ENCODE measurements at regions not wholly inside any gene's neighbourhood (a gene's known extent, or its start where the extent isn't known, plus 50 kb on each side); places are given as distances from the start of the nearest gene placed in this dataset.

- no peak for DNase-seq (ENCODE audit: low read depth in 2 of 2, low spot score in 1 of 2)
These were observed 222.9 kb upstream of the ZNF462 start for GRCh38 chr9:106639873-106640568.

- DNase-seq (ENCODE audit: low read depth in 2 of 2, low spot score in 1 of 2), result no peak
These were observed 219.6 kb upstream of the ZNF462 start for GRCh38 chr9:106643211-106643930.

DNA sequence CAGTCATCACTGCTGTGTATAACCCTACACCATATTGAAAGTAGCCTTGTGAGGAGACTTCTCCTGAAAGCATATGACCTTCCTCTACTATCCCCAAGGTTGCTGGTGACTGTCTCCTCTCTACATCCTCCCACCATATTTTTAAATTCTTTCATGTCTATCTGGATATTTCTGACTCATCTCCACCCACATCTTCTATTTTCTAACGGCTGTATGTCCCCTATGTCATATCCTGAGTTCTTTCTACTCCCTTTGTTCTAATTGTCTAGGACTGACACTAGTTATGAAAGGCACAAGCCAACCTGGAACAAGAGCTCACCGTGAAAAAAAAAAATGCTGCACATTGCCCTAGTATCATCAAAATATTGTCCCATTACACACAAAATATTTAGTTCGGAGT is 218.3 kb upstream of the ZNF462 start:
- DNase-seq (ENCODE audit: low read depth in 2 of 2, low spot score in 1 of 2), result no peak

GRCh38 chr9:106648799-106649198 is 214.2 kb upstream of the ZNF462 start:
- no peak for DNase-seq (ENCODE audit: low read depth in 2 of 2, low spot score in 1 of 2)

DNA sequence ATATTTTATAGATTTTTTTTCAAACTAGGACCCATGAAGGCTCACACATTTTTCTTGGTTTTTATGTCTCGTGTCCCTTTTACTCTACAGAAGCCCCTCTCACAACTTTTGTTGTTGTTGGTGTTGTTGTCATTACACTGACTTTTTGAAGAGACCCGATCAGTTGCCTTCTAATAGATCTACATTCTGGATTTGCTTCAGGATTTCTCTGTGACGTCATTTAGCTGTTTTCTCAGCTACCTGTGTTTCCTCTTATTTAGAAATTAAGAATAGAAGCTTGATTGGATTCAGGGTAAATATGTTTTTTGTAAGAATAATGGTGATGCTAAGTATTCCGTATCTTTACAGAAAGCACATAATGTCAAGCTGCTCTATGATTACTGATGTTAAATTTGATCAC is 213.3 kb upstream of the ZNF462 start:
- DNase-seq (ENCODE audit: low read depth in 2 of 2, low spot score in 1 of 2), result no peak

- no peak for DNase-seq (ENCODE audit: low read depth in 2 of 2, low spot score in 1 of 2)
These were observed 209.8 kb upstream of the ZNF462 start for GRCh38 chr9:106653213-106653612.

GRCh38 chr9:106655966-106656365 is 207.0 kb upstream of the ZNF462 start:
- DNase-seq (ENCODE audit: low read depth in 2 of 2, low spot score in 1 of 2), result no peak

GRCh38 chr9:106657926-106658325 is 205.0 kb upstream of the ZNF462 start:
- DNase-seq (ENCODE audit: low read depth in 2 of 2, low spot score in 1 of 2), result no peak

DNA sequence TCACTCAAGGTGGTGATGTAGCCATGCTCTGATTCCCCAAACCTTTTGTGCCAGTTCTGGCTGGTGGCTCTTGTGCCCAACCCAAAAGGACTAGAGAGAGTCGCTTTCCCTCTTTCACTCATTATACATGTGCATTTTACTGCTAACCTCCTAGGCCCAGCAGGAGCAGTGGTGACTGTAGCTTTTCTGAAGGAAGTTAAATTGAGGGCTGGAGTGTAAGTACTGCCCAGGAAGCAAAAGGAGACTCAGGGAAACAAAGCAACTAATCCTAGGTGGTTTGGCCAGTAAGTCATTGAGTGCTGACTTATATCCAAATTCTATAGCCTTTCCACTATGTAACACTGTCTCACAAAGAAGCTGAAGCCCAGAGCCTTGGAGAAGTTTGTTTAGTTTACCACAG is 194.4 kb upstream of the ZNF462 start:
- DNase-seq (ENCODE audit: low read depth in 2 of 2, low spot score in 1 of 2), result no peak

DNA sequence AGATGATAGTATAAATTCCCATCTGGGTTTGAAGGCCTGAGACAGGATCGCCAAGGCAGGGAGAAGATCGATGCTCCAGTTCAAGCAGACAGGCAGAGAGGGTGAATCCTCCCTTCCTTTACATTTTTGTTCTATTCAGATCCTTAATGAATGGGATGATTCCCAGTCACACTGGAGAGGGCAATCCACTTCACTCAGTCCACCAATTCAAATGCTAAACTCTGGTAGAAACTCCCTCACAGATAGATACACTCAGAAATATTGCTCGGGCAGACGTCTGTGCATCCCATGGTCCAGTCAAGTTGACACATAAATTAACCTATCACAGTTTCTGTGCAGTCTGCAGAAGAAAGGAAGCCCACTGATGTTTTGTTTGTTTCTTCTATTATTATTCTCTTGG is 193.1 kb upstream of the ZNF462 start:
- DNase-seq (ENCODE audit: low read depth in 2 of 2, low spot score in 1 of 2), result no peak

GRCh38 chr9:106670418-106670817 is 192.5 kb upstream of the ZNF462 start:
- DNase-seq (ENCODE audit: low read depth in 2 of 2, low spot score in 1 of 2), result no peak

DNA sequence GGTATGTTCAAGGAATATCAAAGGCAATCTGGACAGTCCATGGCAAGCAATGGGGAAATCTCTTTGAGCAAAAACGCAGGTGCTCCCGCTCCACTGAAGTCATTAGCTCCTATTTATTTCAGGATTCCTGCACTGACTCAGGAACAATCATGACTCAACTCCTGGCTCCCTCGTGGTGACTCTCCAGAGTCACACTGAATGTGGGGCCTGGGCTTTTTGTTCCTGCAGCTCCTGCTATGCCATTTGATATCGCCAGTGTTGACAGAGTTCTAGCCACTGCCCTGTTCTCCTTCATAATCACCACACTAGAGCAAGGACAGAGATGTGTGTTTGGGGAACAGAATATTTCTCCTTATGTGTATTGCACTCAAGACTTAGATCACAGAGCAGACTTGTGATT is 187.2 kb upstream of the ZNF462 start:
- no peak for DNase-seq (ENCODE audit: low read depth in 2 of 2, low spot score in 1 of 2)

DNA sequence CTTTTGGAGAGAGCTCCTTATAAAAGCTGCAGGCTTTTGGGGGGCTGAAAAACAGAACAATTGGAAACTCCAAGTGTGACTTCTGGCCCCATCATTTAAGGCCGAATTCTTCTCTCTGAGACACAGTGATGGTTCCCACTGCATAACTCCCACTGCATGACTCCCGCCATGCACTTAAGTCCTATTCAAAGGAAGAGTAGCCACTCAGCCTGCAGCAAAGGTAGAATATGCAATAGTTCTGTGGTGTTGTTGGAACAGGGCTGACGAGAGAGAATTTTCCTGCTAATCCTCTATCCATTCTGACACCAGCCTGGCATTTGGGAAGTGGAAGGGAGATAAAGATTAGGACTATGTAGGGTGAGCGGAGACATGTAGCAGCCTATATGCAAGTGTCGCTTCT is 185.6 kb upstream of the ZNF462 start:
- DNase-seq (ENCODE audit: low read depth in 2 of 2, low spot score in 1 of 2), result no peak

DNA sequence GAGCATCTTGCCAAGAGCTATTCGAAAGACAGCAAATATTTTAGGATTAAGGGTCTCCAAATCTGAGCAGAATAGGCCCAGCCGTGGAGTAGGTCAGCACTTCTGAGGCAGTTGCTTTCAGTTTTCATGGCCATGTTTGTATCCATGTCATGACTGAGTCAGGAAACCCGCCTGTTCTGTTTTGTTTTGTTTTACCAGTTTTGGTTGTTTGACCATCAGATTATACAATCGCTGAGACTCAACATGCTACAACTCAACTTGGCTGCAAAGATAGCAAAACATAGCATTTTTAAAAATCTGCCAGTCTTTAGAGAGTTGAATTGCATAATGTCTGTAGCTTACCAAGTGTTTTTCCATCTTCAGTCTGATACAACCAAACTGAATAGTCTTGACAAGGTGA is 185.1 kb upstream of the ZNF462 start:
- DNase-seq (ENCODE audit: low read depth in 2 of 2, low spot score in 1 of 2), result no peak

DNA sequence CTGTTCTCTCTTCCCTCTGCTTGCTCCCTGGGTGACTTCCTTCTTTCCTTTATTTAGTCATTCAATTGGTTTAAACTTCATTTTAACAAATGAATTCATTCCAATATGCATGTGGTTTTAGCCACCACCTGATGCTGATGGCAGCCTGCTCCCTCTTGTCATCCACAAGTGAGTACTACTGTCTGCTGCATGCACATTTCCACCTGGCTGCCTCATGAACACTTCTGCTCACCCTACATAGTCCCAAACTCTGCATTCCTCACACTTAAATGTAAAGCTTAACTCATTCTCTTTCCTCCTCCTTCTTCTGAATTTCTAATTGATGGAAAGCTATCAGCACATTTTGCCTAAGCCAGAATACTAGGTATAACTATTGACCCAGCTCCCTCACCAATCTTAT is 184.7 kb upstream of the ZNF462 start:
- no peak for DNase-seq (ENCODE audit: low read depth in 2 of 2, low spot score in 1 of 2)

- DNase-seq (ENCODE audit: low read depth in 2 of 2, low spot score in 1 of 2), result no peak
These were observed 180.5 kb upstream of the ZNF462 start for GRCh38 chr9:106682420-106682819.

DNA sequence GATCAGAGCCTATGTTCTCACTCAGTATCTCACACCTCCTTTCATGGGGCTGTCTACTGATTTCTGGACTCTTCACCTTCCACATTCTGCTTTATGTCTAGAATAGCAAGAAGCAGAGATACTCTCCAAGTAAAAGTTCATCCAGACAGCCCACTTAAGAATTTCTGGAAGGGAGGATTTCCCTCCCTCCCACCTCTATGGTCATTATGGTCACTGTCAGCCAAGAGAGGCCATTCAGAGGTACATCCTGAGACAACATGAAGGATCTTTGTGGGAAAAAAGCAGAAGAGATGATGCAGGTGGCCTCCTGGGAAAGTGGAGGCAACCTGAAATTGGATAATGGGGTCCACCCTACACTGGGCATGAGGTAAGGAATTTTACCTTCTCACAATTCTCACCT is 179.5 kb upstream of the ZNF462 start:
- no peak for DNase-seq (ENCODE audit: low read depth in 2 of 2, low spot score in 1 of 2)

- DNase-seq (ENCODE audit: low read depth in 2 of 2, low spot score in 1 of 2), result no peak
These were observed 177.8 kb upstream of the ZNF462 start for GRCh38 chr9:106684940-106685695.

- DNase-seq (ENCODE audit: low read depth in 2 of 2, low spot score in 1 of 2), result no peak
These were observed 173.9 kb upstream of the ZNF462 start for GRCh38 chr9:106689089-106689488.

- DNase-seq (ENCODE audit: low read depth in 2 of 2, low spot score in 1 of 2), result no peak
These were observed 171.3 kb upstream of the ZNF462 start for GRCh38 chr9:106691627-106692026.

GRCh38 chr9:106693558-106693957 is 169.4 kb upstream of the ZNF462 start:
- DNase-seq (ENCODE audit: low read depth in 2 of 2, low spot score in 1 of 2), result no peak

GRCh38 chr9:106696804-106697203 is 166.2 kb upstream of the ZNF462 start:
- no peak for DNase-seq (ENCODE audit: low read depth in 2 of 2, low spot score in 1 of 2)

Measured in stimulated activated CD8-positive, alpha-beta memory T cell treated with anti-CD3 and anti-CD28 coated beads, Interleukin-4, amount 100 ng/mL, for 1 hour (primary cell).